ENCODE measurements at regions not wholly inside any gene's neighbourhood (a gene's known extent, or its start where the extent isn't known, plus 50 kb on each side); places are given as distances from the start of the nearest gene placed in this dataset.

DNA sequence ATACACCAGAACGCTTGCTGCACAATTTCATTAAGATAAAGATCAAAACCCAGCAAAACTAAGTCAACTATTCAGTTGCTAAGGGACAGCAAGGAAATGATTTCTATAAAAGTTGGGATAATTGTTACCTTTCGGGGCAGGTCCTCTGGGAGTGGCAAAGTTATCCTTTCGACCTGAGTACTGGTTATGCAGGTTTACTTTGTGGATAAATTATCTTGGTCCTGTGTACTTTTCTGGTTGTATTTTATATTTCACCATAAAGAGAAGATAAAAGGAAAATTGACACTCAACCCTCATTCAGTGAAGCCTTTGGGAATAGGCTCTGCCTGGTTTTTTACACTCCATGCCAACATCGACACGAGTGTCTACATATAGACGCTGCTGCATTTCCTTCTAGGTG is 146.5 kb downstream of the SYK start:
- Histone ChIP-seq H3K4me3 (replicated peaks; ENCODE audit: insufficient read depth, low read length) (no peak overlapping the region), H3K27me3 (ENCODE audit: insufficient read depth, poor library complexity, severe bottlenecking) (peaks cover 5% of the 10 kb centered on the region), H3K27ac (replicated peaks) (no peak overlapping the region)
- DNase-seq (ENCODE audit: low read depth in 1 of 2, low spot score in 1 of 2), result no peak
- TF ChIP-seq POLR2AphosphoS5 (IDR thresholded peaks at IDR 0.05; ENCODE audit: low read depth) (no peak), GABPA (IDR thresholded peaks at IDR 0.05; ENCODE audit: low read depth) (no peak), SPI1 (IDR thresholded peaks at IDR 0.05; ENCODE audit: borderline replicate concordance, low read depth) (no peak)
- TF ChIP-seq, protein P1, sequence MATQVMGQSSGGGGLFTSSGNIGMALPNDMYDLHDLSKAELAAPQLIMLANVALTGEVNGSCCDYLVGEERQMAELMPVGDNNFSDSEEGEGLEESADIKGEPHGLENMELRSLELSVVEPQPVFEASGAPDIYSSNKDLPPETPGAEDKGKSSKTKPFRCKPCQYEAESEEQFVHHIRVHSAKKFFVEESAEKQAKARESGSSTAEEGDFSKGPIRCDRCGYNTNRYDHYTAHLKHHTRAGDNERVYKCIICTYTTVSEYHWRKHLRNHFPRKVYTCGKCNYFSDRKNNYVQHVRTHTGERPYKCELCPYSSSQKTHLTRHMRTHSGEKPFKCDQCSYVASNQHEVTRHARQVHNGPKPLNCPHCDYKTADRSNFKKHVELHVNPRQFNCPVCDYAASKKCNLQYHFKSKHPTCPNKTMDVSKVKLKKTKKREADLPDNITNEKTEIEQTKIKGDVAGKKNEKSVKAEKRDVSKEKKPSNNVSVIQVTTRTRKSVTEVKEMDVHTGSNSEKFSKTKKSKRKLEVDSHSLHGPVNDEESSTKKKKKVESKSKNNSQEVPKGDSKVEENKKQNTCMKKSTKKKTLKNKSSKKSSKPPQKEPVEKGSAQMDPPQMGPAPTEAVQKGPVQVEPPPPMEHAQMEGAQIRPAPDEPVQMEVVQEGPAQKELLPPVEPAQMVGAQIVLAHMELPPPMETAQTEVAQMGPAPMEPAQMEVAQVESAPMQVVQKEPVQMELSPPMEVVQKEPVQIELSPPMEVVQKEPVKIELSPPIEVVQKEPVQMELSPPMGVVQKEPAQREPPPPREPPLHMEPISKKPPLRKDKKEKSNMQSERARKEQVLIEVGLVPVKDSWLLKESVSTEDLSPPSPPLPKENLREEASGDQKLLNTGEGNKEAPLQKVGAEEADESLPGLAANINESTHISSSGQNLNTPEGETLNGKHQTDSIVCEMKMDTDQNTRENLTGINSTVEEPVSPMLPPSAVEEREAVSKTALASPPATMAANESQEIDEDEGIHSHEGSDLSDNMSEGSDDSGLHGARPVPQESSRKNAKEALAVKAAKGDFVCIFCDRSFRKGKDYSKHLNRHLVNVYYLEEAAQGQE (IDR thresholded peaks at IDR 0.05; ENCODE audit: insufficient replicate concordance, low read depth), result no peak
- TF ChIP-seq, protein P2, sequence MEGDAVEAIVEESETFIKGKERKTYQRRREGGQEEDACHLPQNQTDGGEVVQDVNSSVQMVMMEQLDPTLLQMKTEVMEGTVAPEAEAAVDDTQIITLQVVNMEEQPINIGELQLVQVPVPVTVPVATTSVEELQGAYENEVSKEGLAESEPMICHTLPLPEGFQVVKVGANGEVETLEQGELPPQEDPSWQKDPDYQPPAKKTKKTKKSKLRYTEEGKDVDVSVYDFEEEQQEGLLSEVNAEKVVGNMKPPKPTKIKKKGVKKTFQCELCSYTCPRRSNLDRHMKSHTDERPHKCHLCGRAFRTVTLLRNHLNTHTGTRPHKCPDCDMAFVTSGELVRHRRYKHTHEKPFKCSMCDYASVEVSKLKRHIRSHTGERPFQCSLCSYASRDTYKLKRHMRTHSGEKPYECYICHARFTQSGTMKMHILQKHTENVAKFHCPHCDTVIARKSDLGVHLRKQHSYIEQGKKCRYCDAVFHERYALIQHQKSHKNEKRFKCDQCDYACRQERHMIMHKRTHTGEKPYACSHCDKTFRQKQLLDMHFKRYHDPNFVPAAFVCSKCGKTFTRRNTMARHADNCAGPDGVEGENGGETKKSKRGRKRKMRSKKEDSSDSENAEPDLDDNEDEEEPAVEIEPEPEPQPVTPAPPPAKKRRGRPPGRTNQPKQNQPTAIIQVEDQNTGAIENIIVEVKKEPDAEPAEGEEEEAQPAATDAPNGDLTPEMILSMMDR (IDR thresholded peaks at IDR 0.05; ENCODE audit: insufficient read depth, low read length), result no peak

DNA sequence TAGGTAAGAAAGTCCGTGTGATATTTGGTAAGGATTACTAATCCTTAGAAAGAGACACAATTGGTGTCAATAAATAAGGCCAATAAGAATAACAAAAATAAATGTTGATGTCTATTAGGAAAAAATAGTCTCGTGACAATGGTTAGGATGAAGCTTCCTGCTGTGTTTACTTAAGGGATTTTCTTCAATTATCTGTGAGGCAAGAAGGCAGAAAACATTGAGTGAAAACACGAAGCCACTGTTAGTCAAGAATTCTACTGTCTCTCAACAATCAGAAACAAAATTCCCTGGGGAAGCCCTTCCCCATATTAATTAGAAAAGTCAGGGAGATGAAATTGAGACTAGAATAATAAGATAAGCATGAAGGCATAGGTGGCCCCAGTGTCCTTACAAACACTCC is 149.0 kb downstream of the SYK start:
- Histone ChIP-seq H3K4me3 (replicated peaks; ENCODE audit: insufficient read depth, low read length) (no peak overlapping the region), H3K27me3 (ENCODE audit: insufficient read depth, poor library complexity, severe bottlenecking) (peaks cover 5% of the 10 kb centered on the region), H3K27ac (replicated peaks) (no peak overlapping the region)
- no peak for DNase-seq (ENCODE audit: low read depth in 1 of 2, low spot score in 1 of 2)
- no peak for TF ChIP-seq SPI1 (IDR thresholded peaks at IDR 0.05; ENCODE audit: borderline replicate concordance, low read depth)
- TF ChIP-seq, protein P1 (IDR thresholded peaks at IDR 0.05; ENCODE audit: insufficient replicate concordance, low read depth), result no peak
- no peak for TF ChIP-seq GABPA (IDR thresholded peaks at IDR 0.05; ENCODE audit: low read depth)
- TF ChIP-seq, protein P2 (IDR thresholded peaks at IDR 0.05; ENCODE audit: insufficient read depth, low read length), result no peak
- TF ChIP-seq POLR2AphosphoS5 (IDR thresholded peaks at IDR 0.05; ENCODE audit: low read depth), result no peak

DNA sequence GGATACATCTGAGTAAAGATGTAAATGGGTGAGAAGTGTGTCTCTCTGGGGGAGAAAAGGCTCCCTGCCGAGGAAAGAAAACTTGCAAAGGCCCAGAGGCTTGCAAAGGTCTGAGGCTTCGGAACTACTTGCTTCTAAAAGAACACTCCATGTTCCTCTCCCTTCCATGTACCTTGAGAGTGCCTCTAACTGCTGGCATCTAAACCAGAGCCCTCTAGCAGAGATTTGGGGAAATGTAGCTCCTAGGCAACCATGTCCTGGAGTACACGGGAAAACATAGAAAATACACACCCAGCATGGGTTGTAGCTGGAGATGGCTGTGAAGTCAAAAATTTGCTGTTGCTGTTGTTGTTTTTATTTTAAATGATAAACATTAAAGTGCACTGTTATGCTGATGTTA is 151.6 kb downstream of the SYK start:
- no peak overlapping the region for H3K4me3 ChIP-seq (replicated peaks; ENCODE audit: insufficient read depth, low read length)
- no peak overlapping the region for H3K27ac ChIP-seq (replicated peaks)
- DNase-seq (ENCODE audit: low read depth in 1 of 2, low spot score in 1 of 2), result no peak

More for the DNA sequence above, 151.6 kb downstream of the SYK start:
- TF ChIP-seq, protein P2 (IDR thresholded peaks at IDR 0.05; ENCODE audit: insufficient read depth, low read length), result no peak
- TF ChIP-seq GABPA (IDR thresholded peaks at IDR 0.05; ENCODE audit: low read depth) (no peak), SPI1 (IDR thresholded peaks at IDR 0.05; ENCODE audit: borderline replicate concordance, low read depth) (no peak), POLR2AphosphoS5 (IDR thresholded peaks at IDR 0.05; ENCODE audit: low read depth) (no peak)
- TF ChIP-seq, protein P1 (IDR thresholded peaks at IDR 0.05; ENCODE audit: insufficient replicate concordance, low read depth), result no peak
- no peaks in the 10 kb centered on the region for H3K27me3 ChIP-seq (ENCODE audit: insufficient read depth, poor library complexity, severe bottlenecking)

Measured in HL-60 (cell line).